Stomach (tissue), 8 donors: ENCODE measurements at regions not wholly inside any gene's neighbourhood (a gene's known extent, or its start where the extent isn't known, plus 50 kb on each side); places are given as distances from the start of the nearest gene placed in this dataset.

Experiments
- DNase-seq, 2 donors: peaks; one replicate each; pipeline versions ENCODE4 v3.0.0 to v3.0.0-alpha.2; 2013 to 2019
- H3K27ac ChIP-seq, 5 donors: fragments of 200-600 bp in 4 of 5; sonication (generic) in 4 of 5; one replicate each; pipeline ENCODE4 v1.5.1; 2013 to 2019; ENCODE audit warnings: mild to moderate bottlenecking in 1 of 5, moderate library complexity in 1 of 5
- H3K27me3 ChIP-seq, 3 donors: fragments of 200-600 bp; sonication (generic); one replicate each; pipeline ENCODE4 v1.5.1; 2017 to 2019; ENCODE audit warnings: mixed run types in 1 of 3
- H3K36me3 ChIP-seq, 4 donors: fragments of 200-600 bp; sonication (generic); 1 replicate in 3 of 4; 2 replicates in 1 of 4; pipeline ENCODE4 v1.5.1; 2016 to 2019
- H3K4me1 ChIP-seq, 4 donors: fragments of 200-600 bp; sonication (generic); one replicate each; pipeline ENCODE4 v1.5.1; 2016 to 2019
- H3K4me3 ChIP-seq, 4 donors: fragments of 200-600 bp; sonication (generic) in 3 of 4; one replicate each; pipeline ENCODE4 v1.5.1; 2016 to 2019; ENCODE audit warnings: mild to moderate bottlenecking in 1 of 4
- H3K9me3 ChIP-seq, 4 donors: fragments of 200-600 bp; sonication (generic); one replicate each; pipeline ENCODE4 v1.5.1; 2016 to 2019
- EP300 ChIP-seq: sonication (generic); formaldehyde crosslinking; IDR thresholded peaks from one replicate; pipeline ENCODE4 v1.6.1; 2017; ENCODE audit warnings: antibody characterized with exemption
- POLR2A ChIP-seq, 4 donors: fragments of 450-650 bp; IDR thresholded peaks; one replicate each; pipeline ENCODE4 v1.6.1; 2016; ENCODE audit warnings: antibody characterized with exemption in 4 of 4, control low read depth in 2 of 4, mild to moderate bottlenecking in 1 of 4, moderate library complexity in 1 of 4
- POLR2AphosphoS5 ChIP-seq, 3 donors: sonication (generic); formaldehyde crosslinking; IDR thresholded peaks; one replicate each; pipeline ENCODE4 v1.6.1; 2016; ENCODE audit warnings: antibody characterized with exemption in 3 of 3
- WGBS, 5 donors: extraction: QIAGEN DNeasy Blood & Tissue Kit in 3 of 5; methylation state at CpG; one replicate each; pipeline versions ENCODE4 v1.1.5 to v1.1.7; 2013 to 2018; 5-methylcytosine and 5-hydroxymethylcytosine counted together
- intact Hi-C: fragments of 100-400 bp; cut with DNase I; formaldehyde crosslinking; loops from one replicate; pipeline ENCODE4 v1.15.1; 2023; ENCODE audit warnings: low total_unique reads
- TF ChIP-seq, protein P1 (sequence below), 7 experiments: fragments of 450-650 bp in 4 of 7; fragments of 200-600 bp in 3 of 7; sonication (generic) in 3 of 7; IDR thresholded peaks; one replicate each; pipeline ENCODE4 v1.5.1; 2016 to 2019; ENCODE audit warnings: antibody characterized with exemption in 7 of 7, control low read depth in 2 of 7, mild to moderate bottlenecking in 1 of 7
- donor health status: healthy with polysubstance abuse.
- donor health status: Bipolar disorder and iron deficiency.
- donor health status: healthy.

DNA sequence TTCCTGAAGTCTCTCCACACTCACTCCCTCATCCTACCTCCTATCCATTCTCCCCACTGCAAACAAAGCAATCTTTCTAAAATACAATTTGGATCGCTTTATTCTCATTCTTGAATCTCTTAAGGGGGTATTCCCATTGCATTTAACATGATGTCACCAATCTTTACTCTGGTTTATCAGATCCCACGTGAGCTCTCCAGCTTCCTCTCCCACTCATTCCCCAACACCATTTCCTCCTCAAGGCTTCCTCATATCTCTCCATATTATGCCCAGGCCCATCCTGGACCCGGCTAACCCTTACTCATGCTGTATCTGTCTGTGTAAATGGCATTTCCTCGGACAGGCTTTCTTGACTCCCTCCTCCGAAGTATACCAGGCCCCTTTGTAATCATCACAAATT is 165.0 kb downstream of the CD47 start:
- H3K27ac ChIP-seq, result no peak overlapping the region
- H3K36me3 ChIP-seq, result no peaks in the 10 kb centered on the region
- TF ChIP-seq POLR2AphosphoS5 (IDR thresholded peaks at IDR 0.05) (no peak), POLR2A (IDR thresholded peaks at IDR 0.05) (no peak), EP300 (no peak)
- TF ChIP-seq, protein P1, sequence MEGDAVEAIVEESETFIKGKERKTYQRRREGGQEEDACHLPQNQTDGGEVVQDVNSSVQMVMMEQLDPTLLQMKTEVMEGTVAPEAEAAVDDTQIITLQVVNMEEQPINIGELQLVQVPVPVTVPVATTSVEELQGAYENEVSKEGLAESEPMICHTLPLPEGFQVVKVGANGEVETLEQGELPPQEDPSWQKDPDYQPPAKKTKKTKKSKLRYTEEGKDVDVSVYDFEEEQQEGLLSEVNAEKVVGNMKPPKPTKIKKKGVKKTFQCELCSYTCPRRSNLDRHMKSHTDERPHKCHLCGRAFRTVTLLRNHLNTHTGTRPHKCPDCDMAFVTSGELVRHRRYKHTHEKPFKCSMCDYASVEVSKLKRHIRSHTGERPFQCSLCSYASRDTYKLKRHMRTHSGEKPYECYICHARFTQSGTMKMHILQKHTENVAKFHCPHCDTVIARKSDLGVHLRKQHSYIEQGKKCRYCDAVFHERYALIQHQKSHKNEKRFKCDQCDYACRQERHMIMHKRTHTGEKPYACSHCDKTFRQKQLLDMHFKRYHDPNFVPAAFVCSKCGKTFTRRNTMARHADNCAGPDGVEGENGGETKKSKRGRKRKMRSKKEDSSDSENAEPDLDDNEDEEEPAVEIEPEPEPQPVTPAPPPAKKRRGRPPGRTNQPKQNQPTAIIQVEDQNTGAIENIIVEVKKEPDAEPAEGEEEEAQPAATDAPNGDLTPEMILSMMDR (IDR thresholded peaks at IDR 0.05), result no peak
- peaks cover 0 to 9% (median 0%) of the 10 kb centered on the region in 3 donors for H3K27me3 ChIP-seq
- intact Hi-C loops, result no loop called here
- no peaks in the 10 kb centered on the region for H3K9me3 ChIP-seq
- no peak for DNase-seq
- 89 to 94% (median 91%) methylated on average over 5 of the region's 5 CpGs for WGBS, 5 donors
- peaks cover 0 to 16% (median 13%) of the 10 kb centered on the region in 4 donors for H3K4me1 ChIP-seq
- no peak overlapping the region for H3K4me3 ChIP-seq

GRCh38 chr3:107921038-107921437 is 169.8 kb downstream of the CD47 start:
- no peak for TF ChIP-seq EP300
- TF ChIP-seq POLR2AphosphoS5 (IDR thresholded peaks at IDR 0.05), result no peak
- TF ChIP-seq, protein P1 (IDR thresholded peaks at IDR 0.05), result no peak
- no peak for TF ChIP-seq POLR2A (IDR thresholded peaks at IDR 0.05)
- intact Hi-C loops, result no loop called here
- no peaks in the 10 kb centered on the region for H3K9me3 ChIP-seq
- no peak overlapping the region for H3K4me3 ChIP-seq
- H3K4me1 ChIP-seq, result no peaks in the 10 kb centered on the region
- 78 to 97% (median 88%) methylated on average over 1 of the region's 1 CpG for WGBS, 5 donors
- H3K27ac ChIP-seq, result no peak overlapping the region
- H3K36me3 ChIP-seq, result no peaks in the 10 kb centered on the region
- no peak for DNase-seq
- peaks cover 0 to 6% (median 0%) of the 10 kb centered on the region in 3 donors for H3K27me3 ChIP-seq

- TF ChIP-seq EP300 (no peak), POLR2AphosphoS5 (IDR thresholded peaks at IDR 0.05) (no peak), POLR2A (IDR thresholded peaks at IDR 0.05) (no peak)
- TF ChIP-seq, protein P1 (IDR thresholded peaks at IDR 0.05), result no peak
- peaks cover 0 to 6% (median 0%) of the 10 kb centered on the region in 3 donors for H3K27me3 ChIP-seq
- H3K4me3 ChIP-seq, result no peak overlapping the region
- no peak overlapping the region for H3K27ac ChIP-seq
- no peak for DNase-seq
- no peaks in the 10 kb centered on the region for H3K4me1 ChIP-seq
- no peaks in the 10 kb centered on the region for H3K36me3 ChIP-seq
- H3K9me3 ChIP-seq, result no peaks in the 10 kb centered on the region
- intact Hi-C loops, result no loop called here
- WGBS, 5 donors, result 58 to 91% (median 79%) methylated on average over 2 of the region's 2 CpGs
Measured at GRCh38 chr3:107920538-107920937, 170.3 kb downstream of the CD47 start.

- H3K36me3 ChIP-seq, result no peaks in the 10 kb centered on the region
- intact Hi-C loops, result no loop called here
- no peaks in the 10 kb centered on the region for H3K9me3 ChIP-seq
- no peak overlapping the region for H3K27ac ChIP-seq
- DNase-seq, result no peak
- H3K27me3 ChIP-seq, result peaks cover 0 to 6% (median 0%) of the 10 kb centered on the region in 3 donors
- H3K4me3 ChIP-seq, result no peak overlapping the region
- TF ChIP-seq POLR2A (IDR thresholded peaks at IDR 0.05) (no peak), POLR2AphosphoS5 (IDR thresholded peaks at IDR 0.05) (no peak), EP300 (no peak)
- TF ChIP-seq, protein P1 (IDR thresholded peaks at IDR 0.05), result no peak
- H3K4me1 ChIP-seq, result no peaks in the 10 kb centered on the region
- WGBS, 5 donors, result 56 to 92% (median 69%) methylated on average over 3 of the region's 3 CpGs
Measured at GRCh38 chr3:107919239-107919638, 171.6 kb downstream of the CD47 start.
